ENCODE measurements at regions not wholly inside any gene's neighbourhood (a gene's known extent, or its start where the extent isn't known, plus 50 kb on each side); places are given as distances from the start of the nearest gene placed in this dataset.

DNA sequence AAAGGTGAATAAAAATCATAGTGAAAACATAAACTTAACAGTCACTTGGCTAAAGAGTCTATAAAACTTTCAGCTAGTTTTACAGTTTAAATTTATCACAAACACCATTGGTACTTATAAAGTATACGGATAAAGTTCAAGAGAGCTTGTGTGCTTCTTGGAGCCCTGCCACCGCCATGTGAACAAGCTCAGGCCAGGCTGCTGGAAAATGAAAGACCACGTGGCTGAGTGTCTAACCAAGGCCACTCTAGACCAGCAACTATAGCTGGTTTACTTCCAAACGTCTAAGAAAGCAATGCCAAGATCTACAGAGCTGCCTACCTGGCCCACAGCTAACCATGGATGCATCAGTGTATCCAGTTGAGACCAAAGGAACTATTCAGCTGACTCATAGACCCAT is 66.3 kb upstream of the API5 start:
- Histone ChIP-seq H3K4me2 (ENCODE audit: low read length) (no peak overlapping the region), H3K79me2 (ENCODE audit: insufficient read depth, low read length) (no peaks in the 10 kb centered on the region), H3K27ac (ENCODE audit: low read depth, low read length) (no peak overlapping the region), H3K36me3 (ENCODE audit: insufficient read depth, low read length) (no peaks in the 10 kb centered on the region), H3K4me3 (ENCODE audit: insufficient read depth, low read depth, low read length) (no peak overlapping the region), H2AFZ (ENCODE audit: low read depth, low read length) (no peak overlapping the region), H3K27me3 (ENCODE audit: insufficient read depth, low read length) (no peaks in the 10 kb centered on the region), H4K20me1 (ENCODE audit: insufficient read depth, low read length) (no peaks in the 10 kb centered on the region), H3K9me3 (ENCODE audit: insufficient read depth, low read depth, low read length) (no peaks in the 10 kb centered on the region), H3K4me1 (ENCODE audit: insufficient read depth, low read length) (no peaks in the 10 kb centered on the region), H3K9ac (ENCODE audit: low read length) (no peak overlapping the region)
- Mint-ChIP-seq H3K4me1 (ENCODE audit: low read depth, unreplicated experiment) (no peaks in the 10 kb centered on the region), H3K27ac (ENCODE audit: unreplicated experiment) (no peak overlapping the region), H3K9me3 (ENCODE audit: unreplicated experiment) (peaks cover 2% of the 10 kb centered on the region), H3K27me3 (ENCODE audit: low read depth, unreplicated experiment) (no peaks in the 10 kb centered on the region), H3K4me3 (ENCODE audit: unreplicated experiment) (no peak overlapping the region), H3K36me3 (ENCODE audit: low read depth, unreplicated experiment) (no peaks in the 10 kb centered on the region)
- TF ChIP-seq EZH2 (IDR thresholded peaks at IDR 0.05; ENCODE audit: insufficient read depth, low read length): no peak
- TF ChIP-seq, protein P1, sequence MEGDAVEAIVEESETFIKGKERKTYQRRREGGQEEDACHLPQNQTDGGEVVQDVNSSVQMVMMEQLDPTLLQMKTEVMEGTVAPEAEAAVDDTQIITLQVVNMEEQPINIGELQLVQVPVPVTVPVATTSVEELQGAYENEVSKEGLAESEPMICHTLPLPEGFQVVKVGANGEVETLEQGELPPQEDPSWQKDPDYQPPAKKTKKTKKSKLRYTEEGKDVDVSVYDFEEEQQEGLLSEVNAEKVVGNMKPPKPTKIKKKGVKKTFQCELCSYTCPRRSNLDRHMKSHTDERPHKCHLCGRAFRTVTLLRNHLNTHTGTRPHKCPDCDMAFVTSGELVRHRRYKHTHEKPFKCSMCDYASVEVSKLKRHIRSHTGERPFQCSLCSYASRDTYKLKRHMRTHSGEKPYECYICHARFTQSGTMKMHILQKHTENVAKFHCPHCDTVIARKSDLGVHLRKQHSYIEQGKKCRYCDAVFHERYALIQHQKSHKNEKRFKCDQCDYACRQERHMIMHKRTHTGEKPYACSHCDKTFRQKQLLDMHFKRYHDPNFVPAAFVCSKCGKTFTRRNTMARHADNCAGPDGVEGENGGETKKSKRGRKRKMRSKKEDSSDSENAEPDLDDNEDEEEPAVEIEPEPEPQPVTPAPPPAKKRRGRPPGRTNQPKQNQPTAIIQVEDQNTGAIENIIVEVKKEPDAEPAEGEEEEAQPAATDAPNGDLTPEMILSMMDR (IDR thresholded peaks at IDR 0.05; ENCODE audit: insufficient read depth, low read depth, low read length): no peak
- no peak for FAIRE-seq
- DNase-seq (ENCODE audit: low read depth): no peak

DNA sequence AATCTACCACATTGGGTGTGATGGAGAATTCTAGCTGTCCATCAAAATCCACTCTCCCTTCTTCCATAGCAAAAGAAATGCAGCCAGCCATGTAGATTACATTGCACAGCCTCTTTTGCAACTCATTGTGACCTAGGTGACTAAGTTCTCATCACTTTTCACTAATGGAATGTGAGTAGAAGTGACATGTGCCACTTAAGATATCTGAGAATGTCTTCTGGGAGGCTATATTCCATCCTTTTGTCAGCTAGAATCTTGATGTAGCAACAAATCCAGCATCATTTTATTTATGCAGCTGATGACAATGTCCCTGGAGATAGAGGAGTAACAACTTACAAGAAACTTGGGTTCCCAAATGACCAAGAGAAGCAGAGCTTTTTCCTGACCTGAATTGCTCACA is 61.5 kb upstream of the API5 start:
- no peaks in the 10 kb centered on the region for H3K36me3 Mint-ChIP-seq (ENCODE audit: low read depth, unreplicated experiment)
- Histone ChIP-seq H3K79me2 (ENCODE audit: insufficient read depth, low read length) (no peaks in the 10 kb centered on the region), H3K4me1 (ENCODE audit: insufficient read depth, low read length) (no peaks in the 10 kb centered on the region), H2AFZ (ENCODE audit: low read depth, low read length) (no peak overlapping the region), H3K4me2 (ENCODE audit: low read length) (no peak overlapping the region), H3K9ac (ENCODE audit: low read length) (no peak overlapping the region), H3K9me3 (ENCODE audit: insufficient read depth, low read depth, low read length) (no peaks in the 10 kb centered on the region), H3K27ac (ENCODE audit: low read depth, low read length) (no peak overlapping the region), H3K36me3 (ENCODE audit: insufficient read depth, low read length) (no peaks in the 10 kb centered on the region), H3K4me3 (ENCODE audit: insufficient read depth, low read depth, low read length) (no peak overlapping the region), H3K27me3 (ENCODE audit: insufficient read depth, low read length) (no peaks in the 10 kb centered on the region), H4K20me1 (ENCODE audit: insufficient read depth, low read length) (no peaks in the 10 kb centered on the region)
- peaks cover 1% of the 10 kb centered on the region for H3K27me3 Mint-ChIP-seq (ENCODE audit: low read depth, unreplicated experiment)
- H3K4me1 Mint-ChIP-seq (ENCODE audit: low read depth, unreplicated experiment): no peaks in the 10 kb centered on the region
- TF ChIP-seq, protein P1 (IDR thresholded peaks at IDR 0.05; ENCODE audit: insufficient read depth, low read depth, low read length): no peak
- TF ChIP-seq EZH2 (IDR thresholded peaks at IDR 0.05; ENCODE audit: insufficient read depth, low read length): no peak
- H3K4me3 Mint-ChIP-seq (ENCODE audit: unreplicated experiment): no peak overlapping the region
- no peak for FAIRE-seq
- no peak for DNase-seq (ENCODE audit: low read depth)
- no peak overlapping the region for H3K27ac Mint-ChIP-seq (ENCODE audit: unreplicated experiment)
- H3K9me3 Mint-ChIP-seq (ENCODE audit: unreplicated experiment): peaks cover 4% of the 10 kb centered on the region

DNA sequence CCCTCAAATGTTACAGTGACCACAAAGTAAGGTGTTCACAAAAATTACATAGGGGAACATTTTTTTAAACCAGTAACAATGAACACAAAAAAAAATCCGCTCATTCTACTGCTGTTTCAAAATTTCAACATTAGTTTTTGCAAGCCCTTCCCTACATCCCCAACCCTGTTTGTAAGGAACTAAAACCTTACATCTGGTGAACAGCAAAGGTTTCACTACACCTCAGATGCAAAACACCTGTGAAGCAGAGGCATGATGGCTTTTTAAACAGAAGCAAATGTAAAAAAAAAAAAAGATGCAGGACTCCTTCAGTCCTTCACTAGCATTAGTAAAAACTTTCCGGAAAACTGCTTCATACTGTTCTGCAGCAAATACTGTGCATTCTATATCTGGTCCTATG is 50.0 kb upstream of the API5 start:
- Histone ChIP-seq H3K36me3 (ENCODE audit: insufficient read depth, low read length) (no peaks in the 10 kb centered on the region), H3K27ac (ENCODE audit: low read depth, low read length) (no peak overlapping the region), H4K20me1 (ENCODE audit: insufficient read depth, low read length) (no peaks in the 10 kb centered on the region), H3K9me3 (ENCODE audit: insufficient read depth, low read depth, low read length) (no peaks in the 10 kb centered on the region), H3K4me3 (ENCODE audit: insufficient read depth, low read depth, low read length) (no peak overlapping the region), H3K79me2 (ENCODE audit: insufficient read depth, low read length) (no peaks in the 10 kb centered on the region), H3K9ac (ENCODE audit: low read length) (no peak overlapping the region), H2AFZ (ENCODE audit: low read depth, low read length) (no peak overlapping the region), H3K27me3 (ENCODE audit: insufficient read depth, low read length) (no peaks in the 10 kb centered on the region), H3K4me1 (ENCODE audit: insufficient read depth, low read length) (no peaks in the 10 kb centered on the region), H3K4me2 (ENCODE audit: low read length) (no peak overlapping the region)
- Mint-ChIP-seq H3K4me1 (ENCODE audit: low read depth, unreplicated experiment) (no peaks in the 10 kb centered on the region), H3K4me3 (ENCODE audit: unreplicated experiment) (no peak overlapping the region), H3K9me3 (ENCODE audit: unreplicated experiment) (peaks cover 2% of the 10 kb centered on the region), H3K27me3 (ENCODE audit: low read depth, unreplicated experiment) (no peaks in the 10 kb centered on the region), H3K27ac (ENCODE audit: unreplicated experiment) (no peak overlapping the region), H3K36me3 (ENCODE audit: low read depth, unreplicated experiment) (no peaks in the 10 kb centered on the region)
- FAIRE-seq: no peak
- no peak for TF ChIP-seq EZH2 (IDR thresholded peaks at IDR 0.05; ENCODE audit: insufficient read depth, low read length)
- TF ChIP-seq, protein P1 (IDR thresholded peaks at IDR 0.05; ENCODE audit: insufficient read depth, low read depth, low read length): no peak
- no peak for DNase-seq (ENCODE audit: low read depth)
